ENCODE measurements at regions not wholly inside any gene's neighbourhood (a gene's known extent, or its start where the extent isn't known, plus 50 kb on each side); places are given as distances from the start of the nearest gene placed in this dataset.

DNA sequence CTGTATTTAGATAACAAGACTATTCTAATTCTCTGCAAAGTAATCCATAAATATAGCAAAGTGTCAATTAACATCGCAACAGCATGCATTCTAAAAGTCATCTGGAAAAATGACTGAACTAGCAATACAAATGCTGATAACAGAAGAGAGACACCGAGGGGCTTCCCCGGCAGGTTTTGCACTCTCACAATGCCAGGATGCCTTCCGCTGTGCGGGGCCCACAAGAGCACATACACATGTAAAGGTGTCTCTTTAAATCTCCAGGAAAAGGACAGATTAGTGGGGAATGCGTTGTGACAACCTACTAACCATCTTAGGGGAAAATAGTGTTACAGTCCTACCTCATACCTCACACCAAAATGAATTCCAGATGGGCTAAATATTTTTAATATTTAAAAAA, 86.9 kb downstream of the CXCL12 start:
- no peak for DNase-seq
- ChIA-PET CTCF (no interaction called here), POLR2A (no interaction called here)
- intact Hi-C loops (cut with micrococcal nuclease): no loop called here
- Mint-ChIP-seq H3K4me1 (ENCODE audit: low read depth) (no peaks in the 10 kb centered on the region), H3K36me3 (no peaks in the 10 kb centered on the region), H3K9me3 (no peaks in the 10 kb centered on the region), H3K27me3 (peaks cover 3% of the 10 kb centered on the region), H3K4me3 (no peak overlapping the region), H3K27ac (no peak overlapping the region)

DNA sequence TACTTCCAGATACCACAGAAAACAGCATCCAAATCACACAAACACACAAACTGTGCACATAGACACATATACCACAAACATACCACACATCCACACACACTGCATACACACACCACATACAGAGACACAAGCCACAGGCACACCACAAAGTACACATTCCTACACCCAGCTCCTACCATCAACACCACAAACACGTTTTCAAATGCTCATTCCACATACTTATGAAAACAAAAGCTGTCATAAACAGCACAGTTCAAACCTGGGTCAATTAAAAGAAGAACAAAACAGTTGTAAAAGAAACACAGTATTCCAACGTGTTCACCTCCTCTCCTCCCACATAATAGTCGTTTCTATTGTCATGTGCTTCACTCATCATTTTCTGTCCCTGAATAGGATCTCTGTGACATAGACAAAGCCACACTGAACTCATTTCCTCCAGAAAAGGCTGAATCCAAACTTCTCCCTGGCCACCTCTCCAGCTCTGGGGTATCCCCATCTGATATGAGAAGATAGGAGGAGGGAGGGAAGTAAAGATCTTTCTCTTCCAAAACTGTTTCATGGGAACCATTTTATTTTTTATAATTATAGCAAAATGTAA, 89.2 kb downstream of the CXCL12 start:
- Mint-ChIP-seq H3K36me3 (no peaks in the 10 kb centered on the region), H3K27ac (no peak overlapping the region), H3K4me3 (no peak overlapping the region), H3K4me1 (ENCODE audit: low read depth) (no peaks in the 10 kb centered on the region), H3K9me3 (no peaks in the 10 kb centered on the region), H3K27me3 (peaks cover 15% of the 10 kb centered on the region)
- DNase-seq: no peak
- intact Hi-C loops (cut with micrococcal nuclease): no loop called here
- ChIA-PET POLR2A (no interaction called here), CTCF (no interaction called here)

DNA sequence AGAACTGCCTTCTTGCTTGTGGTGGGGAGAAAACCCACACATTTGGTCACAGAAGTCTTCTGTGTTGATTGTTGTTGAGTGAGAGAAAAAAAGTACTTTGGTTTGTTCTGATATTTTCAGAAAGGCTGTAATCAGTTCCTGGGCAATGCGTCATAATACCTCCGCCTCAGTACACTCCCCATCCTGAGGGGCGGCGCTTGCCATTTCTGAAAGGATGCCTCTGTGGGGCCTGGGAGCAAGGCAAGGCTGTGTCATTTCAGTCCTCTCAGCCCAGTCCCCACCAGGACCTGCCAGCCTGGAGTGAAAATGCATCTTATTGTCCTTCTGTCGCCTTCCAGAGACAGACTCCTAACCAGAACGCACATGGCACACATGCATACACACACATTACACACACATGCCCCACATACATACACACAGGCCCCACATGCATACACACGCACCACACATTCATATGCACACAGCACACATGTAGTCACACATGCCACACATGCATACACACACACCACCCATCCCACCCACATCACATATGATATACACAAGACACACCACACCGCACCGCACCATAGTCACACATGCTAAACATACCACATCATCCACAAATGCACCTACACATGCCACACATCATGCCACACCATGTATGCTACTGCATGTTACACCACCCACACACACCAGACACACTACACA, 90.0 kb downstream of the CXCL12 start:
- CTCF ChIA-PET: no interaction called here
- H3K27ac Mint-ChIP-seq: no peak overlapping the region
- no peak for DNase-seq
- H3K36me3 Mint-ChIP-seq: no peaks in the 10 kb centered on the region
- POLR2A ChIA-PET: no interaction called here
- H3K27me3 Mint-ChIP-seq: peaks cover 15% of the 10 kb centered on the region
- intact Hi-C loops (cut with micrococcal nuclease): no loop called here
- no peaks in the 10 kb centered on the region for H3K9me3 Mint-ChIP-seq
- no peak overlapping the region for H3K4me3 Mint-ChIP-seq
- no peaks in the 10 kb centered on the region for H3K4me1 Mint-ChIP-seq (ENCODE audit: low read depth)

DNA sequence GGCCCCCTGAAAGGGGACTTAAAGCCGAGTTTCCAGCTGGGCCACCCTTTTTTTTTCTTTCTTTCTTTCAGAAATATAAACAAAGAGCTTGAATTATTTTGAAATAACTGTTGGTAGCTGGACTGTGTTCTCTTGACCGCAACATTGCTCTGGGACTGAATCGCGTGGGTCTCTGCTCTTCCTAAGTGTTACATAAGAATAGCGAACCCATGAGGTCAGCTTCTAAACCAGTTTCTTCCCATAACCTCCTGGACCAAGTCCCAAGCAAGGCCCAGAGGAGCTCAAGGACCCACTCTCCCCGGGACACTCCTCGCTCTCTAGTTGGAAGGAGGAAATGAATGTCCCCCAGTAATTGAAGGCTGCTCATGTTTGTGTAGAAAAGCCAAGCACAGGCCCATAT, 91.1 kb downstream of the CXCL12 start:
- intact Hi-C loops (cut with micrococcal nuclease): no loop called here
- DNase-seq: no peak
- Mint-ChIP-seq H3K27me3 (peaks cover 16% of the 10 kb centered on the region), H3K4me3 (no peak overlapping the region), H3K9me3 (no peaks in the 10 kb centered on the region), H3K4me1 (ENCODE audit: low read depth) (no peaks in the 10 kb centered on the region), H3K36me3 (no peaks in the 10 kb centered on the region), H3K27ac (no peak overlapping the region)
- CTCF ChIA-PET: no interaction called here
- POLR2A ChIA-PET: no interaction called here

DNA sequence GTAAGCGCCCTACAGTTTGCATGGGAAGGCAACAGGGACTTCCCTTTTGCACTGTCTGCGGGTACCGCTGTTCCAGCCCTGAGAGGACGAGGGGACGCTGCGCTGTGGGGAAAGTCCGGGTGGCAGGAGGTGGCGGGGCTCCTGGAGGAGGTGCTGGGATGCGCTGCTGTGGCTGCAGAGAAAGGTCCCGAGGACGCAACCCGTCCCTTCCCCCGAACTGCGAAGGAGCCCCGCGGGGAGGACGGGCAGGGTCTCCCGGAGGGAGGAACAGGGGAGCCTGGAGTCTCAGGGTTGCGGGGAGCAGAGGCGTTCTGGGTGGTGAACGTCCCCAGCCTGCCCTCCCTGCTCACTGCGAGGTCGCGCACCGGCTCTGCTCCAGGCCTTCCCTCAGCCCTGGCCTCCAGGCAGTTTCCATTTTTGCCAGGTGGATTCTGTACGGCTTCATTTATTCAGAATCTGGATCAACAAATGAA, 91.6 kb downstream of the CXCL12 start:
- Mint-ChIP-seq H3K27ac (no peak overlapping the region), H3K4me1 (ENCODE audit: low read depth) (no peaks in the 10 kb centered on the region), H3K4me3 (no peak overlapping the region), H3K9me3 (no peaks in the 10 kb centered on the region), H3K36me3 (no peaks in the 10 kb centered on the region), H3K27me3 (peaks cover 16% of the 10 kb centered on the region)
- ChIA-PET POLR2A (no interaction called here), CTCF (no interaction called here)
- intact Hi-C loops (cut with micrococcal nuclease): no loop called here
- no peak for DNase-seq

DNA sequence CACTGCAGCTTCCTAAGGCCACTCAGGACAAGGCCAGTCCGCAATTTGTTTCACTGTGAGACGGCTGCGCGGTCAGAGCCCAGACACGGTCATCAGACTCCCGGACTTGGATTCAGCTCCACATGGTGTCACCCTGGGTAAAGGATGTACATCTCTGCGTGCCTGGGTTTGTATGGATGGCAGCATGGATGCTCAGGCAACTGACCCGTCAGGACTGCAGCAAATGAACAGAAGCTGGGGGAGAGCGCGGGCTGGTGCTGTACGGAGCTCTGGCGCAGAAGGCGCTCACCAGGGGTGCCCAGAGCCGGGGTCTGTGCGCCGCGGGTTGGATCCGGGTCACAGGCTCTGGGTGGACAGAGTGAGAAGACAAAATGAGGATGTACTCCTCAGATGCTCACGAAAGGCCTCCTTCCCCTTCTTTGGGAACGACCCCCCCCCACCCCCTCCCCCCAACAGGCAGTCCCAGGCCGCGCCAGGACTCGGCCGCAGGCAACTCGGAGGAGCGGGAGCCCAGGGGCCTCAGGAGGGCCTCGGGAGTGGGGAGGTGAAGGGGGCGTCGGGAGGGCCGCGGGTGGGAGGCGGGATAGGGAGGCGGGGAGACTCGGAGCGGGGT, 92.4 kb downstream of the CXCL12 start:
- no peaks in the 10 kb centered on the region for H3K36me3 Mint-ChIP-seq
- H3K27ac Mint-ChIP-seq: no peak overlapping the region
- H3K4me3 Mint-ChIP-seq: no peak overlapping the region
- H3K27me3 Mint-ChIP-seq: peaks cover 16% of the 10 kb centered on the region
- intact Hi-C loops (cut with micrococcal nuclease): no loop called here
- ChIA-PET CTCF (no interaction called here), POLR2A (no interaction called here)
- no peak for DNase-seq
- no peaks in the 10 kb centered on the region for H3K9me3 Mint-ChIP-seq
- no peaks in the 10 kb centered on the region for H3K4me1 Mint-ChIP-seq (ENCODE audit: low read depth)

DNA sequence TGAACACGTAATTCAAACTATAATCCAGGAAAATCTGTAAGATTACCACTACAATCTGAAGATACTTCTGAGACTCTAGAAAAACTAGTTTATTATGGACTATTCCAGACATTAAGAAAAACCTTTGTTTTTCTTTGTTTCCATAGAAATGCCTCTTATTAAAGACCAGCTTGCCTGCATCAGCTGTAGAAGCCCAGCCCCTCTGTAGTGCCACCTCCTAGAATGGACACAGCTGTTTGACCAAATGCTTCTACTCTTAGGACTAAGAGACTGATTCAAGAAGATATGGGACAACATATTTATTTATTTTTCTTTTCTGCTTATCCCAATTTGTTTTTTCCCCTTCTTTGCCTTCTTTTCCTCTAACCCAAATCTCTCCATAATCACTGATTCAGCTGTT, 93.8 kb downstream of the CXCL12 start:
- Mint-ChIP-seq H3K27me3 (peaks cover 17% of the 10 kb centered on the region), H3K4me3 (no peak overlapping the region), H3K9me3 (no peaks in the 10 kb centered on the region), H3K36me3 (no peaks in the 10 kb centered on the region), H3K4me1 (ENCODE audit: low read depth) (no peaks in the 10 kb centered on the region), H3K27ac (no peak overlapping the region)
- DNase-seq: no peak
- intact Hi-C loops (cut with micrococcal nuclease): no loop called here
- ChIA-PET CTCF (no interaction called here), POLR2A (no interaction called here)

DNA sequence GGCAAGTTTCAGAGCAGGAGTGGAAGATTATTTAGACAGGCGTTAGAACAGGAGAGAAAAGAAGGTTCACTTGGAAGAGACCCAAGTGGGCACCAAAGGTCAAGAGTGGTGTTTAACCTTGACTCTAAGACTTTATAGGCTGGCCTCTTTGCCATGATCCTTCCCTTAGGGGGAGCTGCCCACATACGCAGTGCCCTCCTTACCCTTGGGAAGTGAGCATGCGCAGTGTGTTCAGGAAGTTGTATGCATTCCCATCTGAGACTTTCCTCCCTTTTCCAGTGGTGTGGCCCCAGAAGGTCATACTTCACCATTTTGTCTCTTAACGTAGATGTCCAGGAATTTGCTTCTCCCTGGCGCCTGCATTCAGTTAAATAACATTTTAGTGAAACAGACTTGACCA, 95.8 kb downstream of the CXCL12 start:
- intact Hi-C loops (cut with micrococcal nuclease): no loop called here
- H3K36me3 Mint-ChIP-seq: no peaks in the 10 kb centered on the region
- H3K4me3 Mint-ChIP-seq: no peak overlapping the region
- H3K4me1 Mint-ChIP-seq (ENCODE audit: low read depth): no peaks in the 10 kb centered on the region
- peaks cover 17% of the 10 kb centered on the region for H3K27me3 Mint-ChIP-seq
- DNase-seq: no peak
- no peaks in the 10 kb centered on the region for H3K9me3 Mint-ChIP-seq
- CTCF ChIA-PET: no interaction called here
- POLR2A ChIA-PET: no interaction called here
- H3K27ac Mint-ChIP-seq: no peak overlapping the region

DNA sequence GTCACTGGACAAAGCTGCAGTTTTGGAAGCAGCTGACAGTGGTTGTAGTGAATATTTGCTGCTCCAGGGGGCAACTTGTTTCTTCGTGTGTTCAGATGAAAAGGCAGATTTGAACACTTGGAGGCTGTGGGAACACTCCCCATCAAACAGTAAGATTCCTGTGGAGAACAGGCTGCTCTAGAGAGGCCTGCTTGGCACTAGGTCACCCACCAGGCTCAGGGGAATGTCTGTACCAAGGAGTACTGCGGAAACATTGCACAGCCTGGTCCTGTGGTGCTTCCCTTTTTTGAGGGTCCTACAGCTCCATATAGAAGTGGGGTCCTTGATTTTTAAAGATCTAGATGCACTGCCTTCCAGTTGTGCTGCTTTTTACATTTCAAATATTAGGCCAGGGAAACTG, 97.5 kb downstream of the CXCL12 start:
- H3K9me3 Mint-ChIP-seq: no peaks in the 10 kb centered on the region
- H3K4me1 Mint-ChIP-seq (ENCODE audit: low read depth): no peaks in the 10 kb centered on the region
- intact Hi-C loops (cut with micrococcal nuclease): no loop called here
- ChIA-PET CTCF (no interaction called here), POLR2A (no interaction called here)
- peaks cover 13% of the 10 kb centered on the region for H3K27me3 Mint-ChIP-seq
- H3K27ac Mint-ChIP-seq: no peak overlapping the region
- H3K4me3 Mint-ChIP-seq: no peak overlapping the region
- H3K36me3 Mint-ChIP-seq: no peaks in the 10 kb centered on the region
- no peak for DNase-seq

DNA sequence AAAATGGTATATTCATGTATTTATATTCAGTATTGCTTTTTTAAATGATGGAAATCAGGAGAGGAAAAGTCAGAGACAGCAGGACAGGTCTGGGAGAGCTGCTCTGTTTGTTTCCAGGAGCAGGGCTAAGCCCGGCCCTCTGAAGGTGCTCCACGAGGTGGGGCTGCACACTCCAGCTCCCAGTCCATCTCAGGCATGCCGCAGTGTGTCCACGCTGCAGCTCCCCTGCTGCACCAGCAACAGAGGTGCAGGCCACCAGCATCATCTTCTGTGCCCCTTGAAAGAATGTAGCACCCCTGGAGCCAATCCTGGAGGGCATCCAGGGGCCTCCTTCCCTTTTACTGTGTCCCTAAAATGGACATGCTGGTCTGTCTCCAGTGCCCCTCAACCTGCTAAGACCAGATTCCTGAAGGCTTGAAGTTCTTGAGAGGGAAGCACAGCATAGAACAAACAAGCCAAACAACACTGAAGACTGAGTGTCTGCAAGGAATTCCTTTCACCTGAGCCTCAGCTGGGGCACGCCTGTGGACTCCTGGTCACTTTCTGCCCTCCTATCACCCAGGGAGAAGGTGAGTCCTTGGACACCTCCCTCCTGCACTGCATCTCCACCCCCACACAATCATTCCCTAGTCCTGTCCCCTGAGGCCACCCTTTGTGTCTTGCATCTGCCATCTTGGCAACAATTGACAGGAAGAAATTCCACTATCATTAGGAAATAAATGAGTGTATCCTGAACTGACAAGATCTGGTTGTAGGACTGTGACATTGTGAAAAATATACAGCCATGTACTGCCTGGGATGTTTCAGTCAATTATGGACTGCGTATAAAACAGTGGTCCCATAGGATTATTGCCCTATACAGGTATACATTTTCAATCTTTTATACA, 100.5 kb downstream of the CXCL12 start:
- H3K27ac Mint-ChIP-seq: no peak overlapping the region
- no peaks in the 10 kb centered on the region for H3K9me3 Mint-ChIP-seq
- intact Hi-C loops (cut with micrococcal nuclease): no loop called here
- no peaks in the 10 kb centered on the region for H3K4me1 Mint-ChIP-seq (ENCODE audit: low read depth)
- no peak overlapping the region for H3K4me3 Mint-ChIP-seq
- no peaks in the 10 kb centered on the region for H3K36me3 Mint-ChIP-seq
- DNase-seq: no peak
- ChIA-PET CTCF (no interaction called here), POLR2A (no interaction called here)
- peaks cover 3% of the 10 kb centered on the region for H3K27me3 Mint-ChIP-seq

DNA sequence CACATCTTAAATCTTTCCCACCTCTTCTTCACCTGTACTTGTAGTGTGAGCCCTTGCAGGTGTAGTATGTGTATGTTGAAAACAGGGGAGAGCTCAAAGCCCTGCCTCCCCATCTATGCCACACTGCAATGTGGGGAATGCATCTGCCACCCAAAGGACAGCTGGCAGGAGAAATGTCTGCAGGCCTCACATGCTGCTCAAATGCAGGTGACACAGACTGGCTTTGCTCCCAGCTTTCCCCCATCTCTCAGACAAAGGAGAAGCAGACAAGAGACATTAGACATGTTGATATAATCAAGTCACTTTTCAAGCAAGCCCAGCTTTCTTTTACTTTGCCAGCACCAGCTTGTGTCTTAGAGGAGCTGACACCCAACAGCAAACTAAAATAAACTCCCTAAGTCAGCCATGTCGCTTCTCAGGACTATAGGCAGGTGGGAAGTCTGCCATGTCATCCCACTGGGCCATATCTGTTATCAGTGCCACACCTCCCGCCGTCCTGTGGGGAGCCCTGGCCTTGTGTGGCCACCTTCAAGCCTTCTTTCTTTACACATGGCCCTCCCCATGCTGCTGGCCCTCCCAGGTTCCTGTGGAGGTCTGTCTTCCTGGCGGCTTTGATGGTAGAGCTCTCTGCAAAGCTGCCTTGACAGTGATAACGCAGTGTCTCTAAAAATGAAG, 102.1 kb downstream of the CXCL12 start:
- intact Hi-C loops (cut with micrococcal nuclease): no loop called here
- H3K27me3 Mint-ChIP-seq: peaks cover 3% of the 10 kb centered on the region
- DNase-seq: no peak
- H3K27ac Mint-ChIP-seq: no peak overlapping the region
- ChIA-PET CTCF (no interaction called here), POLR2A (no interaction called here)
- no peaks in the 10 kb centered on the region for H3K36me3 Mint-ChIP-seq
- no peaks in the 10 kb centered on the region for H3K4me1 Mint-ChIP-seq (ENCODE audit: low read depth)
- H3K4me3 Mint-ChIP-seq: no peak overlapping the region
- H3K9me3 Mint-ChIP-seq: no peaks in the 10 kb centered on the region

DNA sequence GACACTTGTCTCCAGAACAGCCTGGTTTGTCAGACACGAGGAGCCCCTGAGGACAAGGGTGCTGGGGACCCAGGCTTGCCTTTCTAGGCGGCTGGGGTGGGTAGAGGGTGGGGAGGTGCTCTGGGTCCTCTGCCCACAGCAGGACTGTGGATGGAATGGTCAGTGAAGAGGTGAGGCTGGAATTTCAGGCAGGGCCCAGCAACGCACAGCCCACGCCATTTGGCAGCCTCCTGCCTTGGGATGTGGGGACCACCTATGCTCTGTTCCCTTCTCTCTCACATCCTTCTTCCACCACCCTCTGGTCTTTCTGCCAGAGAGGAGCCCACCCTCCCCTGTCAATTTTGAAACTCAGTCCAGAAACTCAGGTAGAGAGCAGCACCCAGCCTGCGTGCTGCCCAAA, 103.2 kb downstream of the CXCL12 start:
- H3K36me3 Mint-ChIP-seq: no peaks in the 10 kb centered on the region
- no peak overlapping the region for H3K27ac Mint-ChIP-seq
- H3K4me3 Mint-ChIP-seq: no peak overlapping the region
- intact Hi-C loops (cut with micrococcal nuclease): no loop called here
- CTCF ChIA-PET: no interaction called here
- no peak for DNase-seq
- H3K27me3 Mint-ChIP-seq: peaks cover 2% of the 10 kb centered on the region
- H3K4me1 Mint-ChIP-seq (ENCODE audit: low read depth): no peaks in the 10 kb centered on the region
- peaks cover 6% of the 10 kb centered on the region for H3K9me3 Mint-ChIP-seq
- POLR2A ChIA-PET: no interaction called here
